ENCODE measurements at regions not wholly inside any gene's neighbourhood (a gene's known extent, or its start where the extent isn't known, plus 50 kb on each side); places are given as distances from the start of the nearest gene placed in this dataset.

DNA sequence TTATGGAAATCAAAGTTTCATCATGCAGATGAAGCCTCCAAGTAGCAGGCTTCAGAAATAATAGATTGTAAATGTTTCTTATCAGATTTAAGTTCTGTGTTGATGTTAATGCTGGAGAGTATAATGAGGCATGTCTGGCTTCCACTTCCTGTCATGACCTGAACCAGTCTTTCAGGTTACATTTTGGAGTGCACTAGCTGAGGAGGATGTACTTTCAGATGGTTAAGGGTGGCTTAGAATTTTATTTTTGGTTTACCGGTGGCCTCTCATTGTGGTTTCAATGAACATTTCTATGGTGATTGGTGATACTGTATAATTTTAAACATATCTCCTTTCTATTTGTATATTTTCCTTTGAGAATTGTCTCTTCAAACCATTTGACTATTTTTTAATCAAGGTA is 890.4 kb downstream of the SH3BGRL start:
- TF ChIP-seq, protein P1, sequence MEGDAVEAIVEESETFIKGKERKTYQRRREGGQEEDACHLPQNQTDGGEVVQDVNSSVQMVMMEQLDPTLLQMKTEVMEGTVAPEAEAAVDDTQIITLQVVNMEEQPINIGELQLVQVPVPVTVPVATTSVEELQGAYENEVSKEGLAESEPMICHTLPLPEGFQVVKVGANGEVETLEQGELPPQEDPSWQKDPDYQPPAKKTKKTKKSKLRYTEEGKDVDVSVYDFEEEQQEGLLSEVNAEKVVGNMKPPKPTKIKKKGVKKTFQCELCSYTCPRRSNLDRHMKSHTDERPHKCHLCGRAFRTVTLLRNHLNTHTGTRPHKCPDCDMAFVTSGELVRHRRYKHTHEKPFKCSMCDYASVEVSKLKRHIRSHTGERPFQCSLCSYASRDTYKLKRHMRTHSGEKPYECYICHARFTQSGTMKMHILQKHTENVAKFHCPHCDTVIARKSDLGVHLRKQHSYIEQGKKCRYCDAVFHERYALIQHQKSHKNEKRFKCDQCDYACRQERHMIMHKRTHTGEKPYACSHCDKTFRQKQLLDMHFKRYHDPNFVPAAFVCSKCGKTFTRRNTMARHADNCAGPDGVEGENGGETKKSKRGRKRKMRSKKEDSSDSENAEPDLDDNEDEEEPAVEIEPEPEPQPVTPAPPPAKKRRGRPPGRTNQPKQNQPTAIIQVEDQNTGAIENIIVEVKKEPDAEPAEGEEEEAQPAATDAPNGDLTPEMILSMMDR (conservative IDR thresholded peaks at IDR 0.05 in 1 of 2, IDR thresholded peaks at IDR 0.05 in 1 of 2; ENCODE audit: extremely low read depth in 1 of 2, insufficient read depth in 1 of 2, low read depth in 1 of 2, low read length in 2 of 2), result no peak
- no peak for TF ChIP-seq EZH2 (IDR thresholded peaks at IDR 0.05; ENCODE audit: borderline replicate concordance, low read length)

Data from mammary epithelial cell (primary cell).